Upper lobe of right lung (tissue), 1 donor: ENCODE measurements at regions not wholly inside any gene's neighbourhood (a gene's known extent, or its start where the extent isn't known, plus 50 kb on each side); places are given as distances from the start of the nearest gene placed in this dataset.

Experiments
- ATAC-seq: fragments of 200-7000 bp; cut with Tn5 transposase; one replicate; pipeline ENCODE4 v1.9.1; 2020; ENCODE audit warnings: mild to moderate bottlenecking, moderate library complexity
- DNase-seq: peaks from one replicate; pipeline ENCODE4 v3.0.0-alpha.2; 2020
- H3K27ac ChIP-seq: fragments of 200-600 bp; one replicate; pipeline ENCODE4 v1.8.0; 2022
- H3K27me3 ChIP-seq: fragments of 200-600 bp; one replicate; pipeline ENCODE4 v1.8.0; 2022; ENCODE audit warnings: mild to moderate bottlenecking
- H3K36me3 ChIP-seq: fragments of 200-600 bp; one replicate; pipeline ENCODE4 v1.8.0; 2022
- H3K4me1 ChIP-seq: fragments of 200-600 bp; one replicate; pipeline ENCODE4 v1.8.0; 2022
- H3K4me3 ChIP-seq: fragments of 200-600 bp; one replicate; pipeline ENCODE4 v1.8.0; 2022; ENCODE audit warnings: mild to moderate bottlenecking
- H3K9me3 ChIP-seq: fragments of 200-600 bp; one replicate; pipeline ENCODE4 v1.8.0; 2022
- CTCF ChIP-seq: fragments of 200-600 bp; IDR thresholded peaks from one replicate; pipeline ENCODE4 v1.8.0; 2022; ENCODE audit warnings: antibody characterized with exemption
- intact Hi-C: fragments of 100-400 bp; cut with DNase I; formaldehyde crosslinking; loops from one replicate; pipeline ENCODE4 v1.11.0; 2022
- donor health status: DM: no; HTN: yes; CAD: no; lungs with severe emphysema.

- Histone ChIP-seq H3K27me3 (no peaks in the 10 kb centered on the region), H3K9me3 (no peaks in the 10 kb centered on the region), H3K27ac (no peak overlapping the region), H3K4me3 (no peak overlapping the region), H3K4me1 (no peaks in the 10 kb centered on the region), H3K36me3 (no peaks in the 10 kb centered on the region)
- peak; percentile 82 for ATAC-seq
- intact Hi-C loops = no loop called here
- no peak for DNase-seq
- peak; percentile 55 for TF ChIP-seq CTCF
Observed at GRCh38 chr15:45795440-45796069, 160.7 kb downstream of the SQOR start.

GRCh38 chr15:45796433-45796832, 161.6 kb downstream of the SQOR start:
- Histone ChIP-seq H3K9me3 (no peaks in the 10 kb centered on the region), H3K4me3 (no peak overlapping the region), H3K36me3 (no peaks in the 10 kb centered on the region), H3K27me3 (peaks cover under 1% of the 10 kb centered on the region), H3K27ac (no peak overlapping the region), H3K4me1 (no peaks in the 10 kb centered on the region)
- ATAC-seq = no peak
- intact Hi-C loops = no loop called here
- no peak for DNase-seq
- TF ChIP-seq CTCF = no peak

GRCh38 chr15:45799508-45799907, 164.7 kb downstream of the SQOR start:
- Histone ChIP-seq H3K4me3 (no peak overlapping the region), H3K27ac (no peak overlapping the region), H3K27me3 (peaks cover 5% of the 10 kb centered on the region), H3K9me3 (no peaks in the 10 kb centered on the region), H3K36me3 (no peaks in the 10 kb centered on the region), H3K4me1 (no peaks in the 10 kb centered on the region)
- no peak for TF ChIP-seq CTCF
- no peak for ATAC-seq
- no peak for DNase-seq
- intact Hi-C loops = no loop called here

- Histone ChIP-seq H3K4me3 (no peak overlapping the region), H3K36me3 (no peaks in the 10 kb centered on the region), H3K27ac (no peak overlapping the region), H3K27me3 (peaks cover 5% of the 10 kb centered on the region), H3K4me1 (no peaks in the 10 kb centered on the region), H3K9me3 (no peaks in the 10 kb centered on the region)
- intact Hi-C loops = no loop called here
- TF ChIP-seq CTCF = no peak
- ATAC-seq (no peak), DNase-seq (no peak)
Observed at GRCh38 chr15:45801543-45801942, 166.7 kb downstream of the SQOR start.

GRCh38 chr15:45802140-45802539, 167.3 kb downstream of the SQOR start:
- ATAC-seq = no peak

More at GRCh38 chr15:45802140-45802539, 167.3 kb downstream of the SQOR start:
- no peak for TF ChIP-seq CTCF
- intact Hi-C loops = no loop called here
- no peaks in the 10 kb centered on the region for H3K9me3 ChIP-seq
- no peak overlapping the region for H3K4me3 ChIP-seq
- DNase-seq = no peak
- peaks cover 5% of the 10 kb centered on the region for H3K27me3 ChIP-seq
- no peaks in the 10 kb centered on the region for H3K4me1 ChIP-seq
- no peak overlapping the region for H3K27ac ChIP-seq
- H3K36me3 ChIP-seq = no peaks in the 10 kb centered on the region
